GM20431 (cell line): ENCODE measurements at regions not wholly inside any gene's neighbourhood (a gene's known extent, or its start where the extent isn't known, plus 50 kb on each side); places are given as distances from the start of the nearest gene placed in this dataset.
"Not testable (repeated sequence)": the region's sequence is repeated elsewhere in the genome, so short reads cannot be mapped to it uniquely, and the experiment has no call there.

Experiments
- in situ Hi-C: fragments of 300-500 bp; cut with MseI, MboI; formaldehyde crosslinking; loops from one replicate; pipeline ENCODE4 v1.15.0; 2020; ENCODE audit warnings: low sequenced_read_pairs; ENCODE audit not compliant: unreplicated experiment

- in situ Hi-C loops = no loop called here
These were observed 164.7 kb downstream of the KCNRG start for GRCh38 chr13:50179977-50180376.

- in situ Hi-C loops = not testable (repeated sequence)
These were observed 170.8 kb downstream of the KCNRG start for GRCh38 chr13:50185769-50186763.

DNA sequence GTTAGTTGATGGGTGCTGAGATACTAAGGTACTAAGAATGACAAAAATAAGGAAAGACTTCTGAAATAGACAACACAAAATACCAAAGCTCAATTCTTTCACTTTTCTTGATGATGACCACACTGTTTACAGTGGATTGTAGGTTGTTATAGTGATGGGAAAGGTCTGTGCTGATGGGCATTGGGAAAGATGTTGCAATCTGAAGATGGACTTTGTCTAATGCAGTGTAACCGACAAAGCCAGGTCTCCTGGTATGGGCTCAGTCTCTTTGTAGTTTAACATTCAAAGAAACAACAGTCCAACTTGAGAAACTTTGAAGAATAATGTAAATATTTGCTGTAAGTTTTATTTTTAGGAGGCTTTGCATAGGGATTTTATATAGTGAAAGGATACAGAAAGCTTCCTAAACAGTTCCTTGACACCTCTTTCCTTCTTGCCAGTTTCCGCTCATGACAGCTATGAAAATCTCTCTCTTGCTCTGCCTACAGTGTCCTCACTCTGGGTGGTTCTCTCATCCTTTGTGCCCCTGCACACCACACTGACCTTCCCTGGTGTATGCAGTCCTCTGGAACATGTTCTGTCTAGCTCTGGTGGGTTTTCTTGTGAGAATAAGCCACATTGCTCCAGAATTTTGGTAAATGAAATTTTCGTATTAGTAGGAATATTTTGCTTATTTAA is 172.2 kb downstream of the KCNRG start:
- in situ Hi-C loops = no loop called here

GRCh38 chr13:50188696-50189095 is 173.5 kb downstream of the KCNRG start:
- in situ Hi-C loops = no loop called here

DNA sequence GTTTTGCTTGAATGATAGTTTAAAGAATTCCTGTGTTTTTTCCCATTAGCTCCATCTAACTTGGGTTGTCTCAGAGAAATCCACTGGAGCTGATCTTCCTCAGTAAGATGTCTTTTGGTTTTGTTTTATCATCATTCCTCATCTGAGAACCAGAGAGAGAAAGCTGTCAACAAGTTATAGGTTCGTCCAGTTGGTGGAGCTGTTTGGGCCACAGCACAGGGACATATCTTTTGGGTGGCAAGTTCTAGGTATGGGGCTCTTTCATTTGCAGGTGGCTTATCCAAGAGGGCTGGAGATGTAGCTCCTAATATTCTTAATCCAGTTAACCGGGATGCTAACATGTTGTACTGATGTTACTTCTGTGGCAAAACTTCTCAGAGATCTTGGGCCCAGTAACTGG is 174.2 kb downstream of the KCNRG start:
- in situ Hi-C loops = no loop called here

DNA sequence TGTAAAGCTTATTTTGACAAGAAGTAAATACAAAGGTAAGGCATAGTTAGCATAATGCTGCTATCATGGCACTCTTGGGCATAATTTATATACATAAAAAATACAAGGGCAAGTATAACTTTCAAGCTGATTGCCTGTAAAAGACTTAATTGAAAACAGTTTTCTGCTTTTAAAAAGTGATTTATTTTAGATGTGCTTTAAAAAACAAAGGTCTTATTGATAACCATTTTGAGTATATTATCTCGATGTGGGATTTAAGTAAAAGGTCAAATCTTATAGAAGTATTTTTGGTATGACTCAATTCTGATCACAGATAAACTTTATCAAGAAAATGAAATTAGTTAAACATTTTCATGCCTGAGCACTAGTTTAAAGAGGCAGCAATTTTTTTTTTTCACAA is 175.8 kb downstream of the KCNRG start:
- in situ Hi-C loops = no loop called here

DNA sequence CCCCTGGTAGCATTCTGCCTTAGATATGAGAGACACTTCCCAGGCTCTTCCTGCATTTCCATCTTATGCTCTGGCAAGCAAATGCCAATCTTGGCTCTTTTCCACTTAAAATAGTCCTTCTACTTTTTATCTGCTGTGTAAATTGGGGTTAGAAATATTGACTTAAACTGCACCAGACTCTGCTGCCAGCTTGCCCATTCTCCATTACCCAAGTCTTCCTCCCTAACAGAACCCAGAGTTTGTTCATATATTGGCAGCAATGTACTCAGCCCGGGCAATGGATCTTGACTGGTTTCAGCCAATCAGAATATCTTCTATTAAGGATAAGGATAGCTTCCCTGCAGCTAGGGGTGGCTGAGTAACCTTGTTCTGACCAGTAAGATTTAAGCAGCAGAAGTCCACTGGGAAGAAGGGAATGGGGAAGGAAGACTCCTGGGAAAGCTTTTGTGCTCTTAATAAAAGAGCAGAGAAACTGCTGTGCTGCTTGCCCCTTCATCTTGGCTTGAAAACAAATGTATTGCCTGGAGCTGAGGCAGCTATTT is 177.1 kb downstream of the KCNRG start:
- in situ Hi-C loops = no loop called here

DNA sequence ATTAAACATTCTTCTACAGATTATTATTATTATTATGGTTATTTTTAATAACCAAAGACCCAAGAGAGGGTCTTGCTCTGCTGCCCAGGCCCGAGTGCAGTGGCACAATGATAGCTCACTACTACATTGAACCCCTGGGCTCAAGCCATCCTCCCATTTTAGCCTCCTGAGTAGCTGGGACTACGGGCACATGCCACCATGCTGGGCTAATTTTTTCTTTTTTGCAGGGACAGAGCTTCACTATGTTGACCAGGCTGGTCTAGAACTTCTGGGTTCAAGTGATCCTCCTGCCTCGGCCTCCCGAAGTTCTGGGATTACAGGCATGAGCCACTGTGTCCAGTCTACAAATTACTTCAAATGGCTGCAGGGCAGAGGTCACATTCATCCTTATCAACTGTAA is 179.8 kb downstream of the KCNRG start:
- in situ Hi-C loops = no loop called here

DNA sequence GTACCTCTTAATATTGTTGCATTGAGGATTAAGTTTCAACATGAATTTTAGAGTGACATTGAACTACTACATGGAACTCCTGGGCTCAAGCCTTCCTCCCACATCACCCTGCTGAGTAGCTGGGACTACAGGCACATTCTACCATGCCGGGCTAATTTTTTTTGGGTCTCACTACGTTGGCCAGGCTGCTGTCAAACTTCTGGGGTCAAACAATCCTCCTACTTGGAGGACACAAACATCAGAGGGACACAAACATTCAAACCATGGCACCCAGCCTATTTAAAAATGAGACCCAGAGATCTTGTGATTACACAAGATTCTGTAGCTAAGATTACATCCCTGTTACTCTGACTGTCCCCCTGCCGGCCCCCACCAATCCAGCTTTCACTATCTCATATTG is 180.9 kb downstream of the KCNRG start:
- in situ Hi-C loops = no loop called here

DNA sequence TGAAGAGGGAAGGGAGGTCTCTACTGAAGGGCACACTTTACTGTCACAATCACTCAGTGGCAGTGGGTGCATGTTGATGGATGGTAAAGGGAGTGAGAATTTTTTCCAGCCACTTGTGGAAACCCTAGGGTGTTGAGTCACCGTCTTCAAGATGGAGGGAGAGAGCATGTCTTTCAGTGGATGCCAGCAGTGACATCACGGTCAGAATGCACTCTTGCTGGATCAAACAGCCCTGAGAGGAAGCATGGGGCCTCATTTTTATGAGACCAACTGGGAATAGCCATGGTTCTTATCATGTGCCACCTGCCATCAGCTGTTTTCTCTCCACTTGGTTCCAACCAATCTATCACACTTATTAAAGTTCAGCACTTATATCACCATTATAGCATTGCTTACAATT is 182.5 kb downstream of the KCNRG start:
- in situ Hi-C loops = no loop called here

DNA sequence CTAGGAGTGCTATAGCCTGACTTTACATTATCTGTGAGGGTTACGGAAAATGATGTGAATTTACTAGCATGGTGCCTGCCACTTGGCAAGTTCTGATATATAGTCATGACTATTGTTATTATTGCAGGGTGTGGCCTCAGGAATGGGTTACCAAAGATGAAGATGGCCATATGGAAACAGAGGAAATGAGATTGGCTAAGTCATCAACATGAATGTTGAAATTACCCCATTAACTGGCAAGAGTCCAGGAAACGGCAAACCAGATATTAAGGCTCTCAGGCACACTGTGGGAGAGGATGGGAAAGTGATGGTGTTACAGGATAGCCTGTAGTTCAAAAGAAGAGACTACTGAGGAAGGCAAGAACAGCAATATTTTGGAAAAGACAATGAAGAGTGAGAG is 183.3 kb downstream of the KCNRG start:
- in situ Hi-C loops = no loop called here

- in situ Hi-C loops = no loop called here
These were observed 185.3 kb downstream of the KCNRG start for GRCh38 chr13:50200569-50200968.

GRCh38 chr13:50200988-50201387 is 185.7 kb downstream of the KCNRG start:
- in situ Hi-C loops = no loop called here

DNA sequence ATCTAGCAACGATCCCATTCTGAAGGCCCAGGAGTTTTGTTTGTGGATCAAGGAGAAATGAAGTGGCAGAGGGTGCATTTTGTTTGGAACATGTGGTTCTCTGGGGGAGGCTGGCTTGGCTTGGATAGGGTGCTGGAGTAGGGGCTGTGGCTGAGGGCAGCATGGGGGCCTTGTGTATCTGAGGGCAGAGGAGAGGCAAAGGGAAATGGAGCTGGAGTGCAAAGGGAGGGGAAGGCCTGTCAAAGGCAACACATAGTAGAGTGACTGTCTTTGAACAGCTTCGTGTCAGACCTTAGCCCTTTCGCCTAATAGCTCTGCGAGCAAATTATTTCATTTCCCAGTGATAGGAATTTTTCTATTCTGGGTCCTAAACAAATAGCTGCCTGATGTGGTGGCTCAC is 187.2 kb downstream of the KCNRG start:
- in situ Hi-C loops = no loop called here

GRCh38 chr13:50203256-50203941 is 188.2 kb downstream of the KCNRG start:
- in situ Hi-C loops = no loop called here

DNA sequence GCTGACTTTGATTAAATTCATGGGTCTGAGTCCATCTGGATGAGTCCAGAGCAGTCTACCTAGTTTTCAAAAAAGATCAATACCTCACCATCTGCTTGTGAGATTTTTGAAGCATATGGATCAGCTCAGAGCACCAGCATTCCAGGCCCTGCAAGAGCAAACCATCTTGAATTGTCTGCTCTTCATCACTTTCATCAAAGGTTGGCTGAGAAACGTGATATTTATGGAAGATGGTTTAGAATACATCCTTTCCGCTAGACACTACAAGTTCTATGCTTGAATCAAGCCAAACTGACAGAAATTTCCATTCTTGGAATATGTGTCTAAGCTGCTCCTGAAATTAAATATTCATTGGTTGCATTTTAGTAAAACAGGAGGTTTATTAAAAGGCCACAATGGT is 190.3 kb downstream of the KCNRG start:
- in situ Hi-C loops = no loop called here

- in situ Hi-C loops = no loop called here
These were observed 193.6 kb downstream of the KCNRG start for GRCh38 chr13:50208826-50209335.

GRCh38 chr13:50209631-50210030 is 194.4 kb downstream of the KCNRG start:
- in situ Hi-C loops = no loop called here

GRCh38 chr13:50213526-50213925 is 198.3 kb downstream of the KCNRG start:
- in situ Hi-C loops = no loop called here

DNA sequence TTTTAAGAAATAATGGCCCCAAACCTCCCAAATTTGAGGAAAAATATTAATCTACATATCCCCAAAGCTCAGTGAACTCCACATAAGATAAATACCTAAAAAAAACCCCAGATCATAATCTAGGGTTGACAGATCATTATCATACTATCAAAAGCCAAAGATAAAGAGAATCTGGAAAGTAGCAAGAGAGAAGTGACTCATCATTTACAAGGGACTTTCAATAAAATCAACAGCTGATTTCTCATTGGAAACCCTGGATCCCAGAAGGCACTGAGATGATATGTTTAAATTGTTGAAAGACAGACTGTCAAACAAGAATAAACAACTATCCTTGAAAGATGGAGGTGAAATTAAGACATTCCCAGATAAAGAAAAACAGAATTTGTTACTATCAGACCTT is 199.3 kb downstream of the KCNRG start:
- in situ Hi-C loops = no loop called here
